Left ventricle myocardium inferior (tissue), 1 donor: ENCODE measurements at regions not wholly inside any gene's neighbourhood (a gene's known extent, or its start where the extent isn't known, plus 50 kb on each side); places are given as distances from the start of the nearest gene placed in this dataset.
A peak's percentile ranks its signal among the peaks of the same experiment; 100 is the strongest.
"Not testable (repeated sequence)": the region's sequence is repeated elsewhere in the genome, so short reads cannot be mapped to it uniquely, and the experiment has no call there.

Experiments
- DNase-seq: peaks from one replicate; pipeline ENCODE4 v3.0.0-alpha.2; 2020
- H3K27ac ChIP-seq: fragments of 200-600 bp; replicated peaks from 2 replicates; pipeline ENCODE4 v1.8.0; 2021
- H3K27me3 ChIP-seq: fragments of 200-600 bp; 2 replicates; pipeline ENCODE4 v1.8.0; 2021; ENCODE audit warnings: low read depth
- H3K36me3 ChIP-seq: fragments of 200-600 bp; 2 replicates; pipeline ENCODE4 v1.8.0; 2021
- H3K4me1 ChIP-seq: fragments of 200-600 bp; 2 replicates; pipeline ENCODE4 v1.8.0; 2021
- H3K4me3 ChIP-seq: fragments of 200-600 bp; 2 replicates; pipeline ENCODE4 v1.8.0; 2021; ENCODE audit warnings: mild to moderate bottlenecking, moderate library complexity
- H3K9me3 ChIP-seq: fragments of 200-600 bp; replicated peaks from 2 replicates; pipeline ENCODE4 v1.8.0; 2021
- CTCF ChIP-seq: fragments of 200-600 bp; IDR thresholded peaks from 2 replicates; pipeline ENCODE4 v1.8.0; 2021; ENCODE audit warnings: antibody characterized with exemption, mild to moderate bottlenecking, borderline replicate concordance
- intact Hi-C: fragments of 100-400 bp; cut with micrococcal nuclease; formaldehyde crosslinking; loops from one replicate; pipeline ENCODE4 v1.11.0; 2022
- donor health status: DM: no; HTN: yes; CAD: no; lungs with severe emphysema.

DNA sequence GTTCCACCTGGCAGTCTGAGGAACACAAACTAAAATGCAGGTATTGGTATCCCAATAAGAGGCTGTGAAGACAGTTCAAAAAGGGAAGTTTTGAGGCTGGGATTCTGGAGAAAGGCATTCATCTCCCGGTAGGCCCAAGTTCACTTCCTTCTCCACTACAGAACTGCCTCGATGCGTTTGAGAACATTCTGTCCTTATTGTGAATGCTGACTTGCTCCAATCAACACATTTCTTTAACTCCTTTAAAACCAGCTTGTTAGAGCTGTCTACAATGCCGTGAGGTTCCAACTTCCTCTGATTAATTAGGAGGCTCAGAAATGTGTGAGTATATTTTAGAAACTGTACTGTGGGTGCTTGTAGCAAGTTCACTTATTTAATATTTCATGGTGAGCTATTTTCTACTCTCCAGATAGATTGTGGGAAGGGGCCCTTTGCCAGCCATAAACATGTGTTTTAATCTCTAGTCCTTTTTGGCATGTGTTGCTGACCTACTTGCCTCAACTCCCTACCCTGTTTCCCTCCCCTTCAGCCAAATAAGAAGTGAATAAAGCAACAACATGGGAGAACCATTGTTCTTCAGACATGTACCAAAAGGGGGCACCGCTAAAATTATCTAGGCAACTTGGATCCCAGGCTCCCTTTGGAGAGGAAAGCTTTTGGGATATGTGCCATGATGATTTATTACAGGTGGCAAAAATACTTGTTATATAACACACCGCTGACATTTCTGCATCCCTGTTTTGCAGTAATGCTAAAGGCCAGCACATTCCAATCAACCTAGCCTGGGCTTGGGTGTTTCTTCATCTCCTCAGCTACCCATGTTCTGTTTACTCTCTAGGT, 245.6 kb downstream of the BLID start:
- H3K4me3 ChIP-seq, result no peak overlapping the region
- H3K27ac ChIP-seq, result peak overlapping the region; percentile 64
- H3K9me3 ChIP-seq, result no peaks in the 10 kb centered on the region
- peaks cover 17% of the 10 kb centered on the region for H3K4me1 ChIP-seq
- DNase-seq, result no peak
- intact Hi-C loops, result no loop called here
- no peak for TF ChIP-seq CTCF
- no peaks in the 10 kb centered on the region for H3K27me3 ChIP-seq
- H3K36me3 ChIP-seq, result no peaks in the 10 kb centered on the region

DNA sequence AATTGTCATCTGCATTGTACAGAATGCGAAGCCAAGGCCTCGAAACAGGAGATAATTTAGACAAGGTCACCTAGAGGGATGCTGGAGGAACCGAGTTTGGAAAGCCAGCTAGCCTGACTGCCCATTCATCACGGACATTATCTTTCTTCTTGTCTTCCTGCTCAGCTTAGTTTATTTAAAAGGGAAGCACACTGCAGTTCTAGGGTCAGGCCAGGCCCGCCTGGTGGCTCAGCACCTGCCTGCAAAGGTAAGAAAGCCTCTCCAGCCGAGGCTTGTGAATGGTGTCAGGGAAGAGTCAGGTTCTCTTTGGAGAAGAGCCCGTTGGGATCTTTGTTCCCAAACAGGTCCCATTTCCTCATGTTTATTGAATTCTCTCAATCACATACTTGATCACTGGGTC, 246.5 kb downstream of the BLID start:
- no peak for TF ChIP-seq CTCF
- Histone ChIP-seq H3K9me3 (no peaks in the 10 kb centered on the region), H3K4me1 (peaks cover 17% of the 10 kb centered on the region), H3K27ac (peak overlapping the region; percentile 64), H3K4me3 (no peak overlapping the region), H3K36me3 (no peaks in the 10 kb centered on the region), H3K27me3 (no peaks in the 10 kb centered on the region)
- intact Hi-C loops, result no loop called here
- DNase-seq, result no peak

DNA sequence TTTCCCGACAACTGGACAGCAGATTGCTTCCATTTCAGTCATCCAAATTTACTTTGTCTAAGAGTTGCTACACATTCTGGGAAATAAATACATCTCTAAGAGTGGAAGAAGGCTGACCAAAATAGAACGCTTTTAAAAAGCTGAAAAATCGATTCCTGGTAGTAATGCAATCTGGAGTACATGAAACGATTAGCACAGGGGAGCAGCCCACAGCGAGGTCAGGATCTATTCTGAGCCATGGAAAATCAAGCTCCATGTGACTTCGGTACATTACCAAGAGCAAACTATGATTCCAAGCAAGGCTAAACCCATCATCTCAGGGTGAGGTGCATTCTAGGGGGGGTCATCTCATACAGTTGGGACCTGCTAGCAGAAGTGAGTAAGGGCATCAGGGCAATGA, 249.3 kb downstream of the BLID start:
- no peak for TF ChIP-seq CTCF
- DNase-seq, result no peak
- peaks cover 21% of the 10 kb centered on the region for H3K9me3 ChIP-seq
- no peaks in the 10 kb centered on the region for H3K27me3 ChIP-seq
- no peak overlapping the region for H3K27ac ChIP-seq
- no peak overlapping the region for H3K4me3 ChIP-seq
- peaks cover 17% of the 10 kb centered on the region for H3K4me1 ChIP-seq
- H3K36me3 ChIP-seq, result no peaks in the 10 kb centered on the region
- intact Hi-C loops, result no loop called here

GRCh38 chr11:121864660-121865059, 251.4 kb downstream of the BLID start:
- H3K4me3 ChIP-seq, result no peak overlapping the region
- peaks cover 3% of the 10 kb centered on the region for H3K4me1 ChIP-seq
- intact Hi-C loops, result no loop called here
- DNase-seq, result no peak
- H3K36me3 ChIP-seq, result no peaks in the 10 kb centered on the region
- H3K9me3 ChIP-seq, result peaks cover 23% of the 10 kb centered on the region
- no peaks in the 10 kb centered on the region for H3K27me3 ChIP-seq
- H3K27ac ChIP-seq, result no peak overlapping the region
- TF ChIP-seq CTCF, result no peak

- Histone ChIP-seq H3K36me3 (no peaks in the 10 kb centered on the region), H3K27me3 (no peaks in the 10 kb centered on the region), H3K4me3 (no peak overlapping the region), H3K9me3 (peaks cover 23% of the 10 kb centered on the region), H3K27ac (no peak overlapping the region), H3K4me1 (no peaks in the 10 kb centered on the region)
- intact Hi-C loops, result no loop called here
- TF ChIP-seq CTCF, result no peak
- DNase-seq, result no peak
These were observed 252.9 kb downstream of the BLID start for GRCh38 chr11:121863126-121863525.

- H3K4me3 ChIP-seq, DNase-seq, H3K27me3 ChIP-seq, H3K4me1 ChIP-seq, intact Hi-C loops, H3K36me3 ChIP-seq, H3K27ac ChIP-seq: not testable (repeated sequence)
- peaks cover 19% of the 10 kb centered on the region for H3K9me3 ChIP-seq
These were observed 260.9 kb downstream of the BLID start for GRCh38 chr11:121855138-121855537.
